ENCODE measurements at regions not wholly inside any gene's neighbourhood (a gene's known extent, or its start where the extent isn't known, plus 50 kb on each side); places are given as distances from the start of the nearest gene placed in this dataset.

DNA sequence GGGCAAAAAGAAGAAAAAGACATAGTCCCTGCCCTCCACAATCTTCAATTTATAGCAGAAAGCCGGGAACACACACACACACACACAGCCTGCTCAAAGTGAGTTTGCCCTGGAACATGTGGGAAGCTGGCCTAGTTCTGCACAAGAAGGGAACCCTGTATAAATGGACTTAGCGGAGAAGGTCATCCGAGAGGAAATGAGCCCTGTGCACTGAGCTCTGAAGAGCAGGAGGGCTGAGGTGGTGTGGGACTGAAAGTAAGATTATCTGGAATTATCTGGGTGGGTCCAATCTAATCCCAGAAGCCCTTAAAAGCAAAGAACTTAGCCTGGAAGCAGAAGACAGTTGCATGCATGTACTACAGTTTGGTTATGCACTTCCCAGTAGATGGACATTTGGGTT is 90.0 kb upstream of the CTSV start:
- POLR2A ChIA-PET = no interaction called here

DNA sequence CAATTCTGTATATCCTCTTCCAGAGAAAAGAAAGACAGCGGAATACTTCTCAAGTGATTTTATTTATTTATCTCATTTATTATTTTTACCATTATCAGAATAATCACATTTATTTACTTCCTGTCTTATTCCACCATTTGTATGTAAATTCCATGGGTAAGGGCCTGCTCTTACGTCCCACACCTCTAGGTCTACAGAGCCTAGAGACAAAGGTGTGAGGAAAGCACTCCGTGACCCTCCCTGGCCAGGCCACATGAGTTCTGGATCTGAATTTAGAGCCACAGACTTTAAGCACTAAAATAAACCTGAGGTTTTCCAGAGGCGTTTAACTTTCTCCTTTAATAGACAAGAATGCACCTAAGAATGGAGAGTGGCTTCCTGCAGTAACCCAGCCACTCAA is 85.3 kb upstream of the CTSV start:
- H3K4me1 ChIP-seq = no peaks in the 10 kb centered on the region
- ATAC-seq = no peak

More for the DNA sequence above, 90.0 kb upstream of the CTSV start:
- H3K4me1 ChIP-seq = no peaks in the 10 kb centered on the region
- TF ChIP-seq ZSCAN20 (CRISPR knock-in tag; IDR thresholded peaks at IDR 0.05) = no peak
- TF ChIP-seq TP53 (CRISPR knock-in tag; IDR thresholded peaks at IDR 0.05) = no peak
- TF ChIP-seq HOXB13 (CRISPR knock-in tag; IDR thresholded peaks at IDR 0.05; ENCODE audit: low read depth) = no peak
- TF ChIP-seq ZFP36 (IDR thresholded peaks at IDR 0.05; ENCODE audit: borderline replicate concordance, partially characterized antibody) = no peak
- TF ChIP-seq, protein P1, sequence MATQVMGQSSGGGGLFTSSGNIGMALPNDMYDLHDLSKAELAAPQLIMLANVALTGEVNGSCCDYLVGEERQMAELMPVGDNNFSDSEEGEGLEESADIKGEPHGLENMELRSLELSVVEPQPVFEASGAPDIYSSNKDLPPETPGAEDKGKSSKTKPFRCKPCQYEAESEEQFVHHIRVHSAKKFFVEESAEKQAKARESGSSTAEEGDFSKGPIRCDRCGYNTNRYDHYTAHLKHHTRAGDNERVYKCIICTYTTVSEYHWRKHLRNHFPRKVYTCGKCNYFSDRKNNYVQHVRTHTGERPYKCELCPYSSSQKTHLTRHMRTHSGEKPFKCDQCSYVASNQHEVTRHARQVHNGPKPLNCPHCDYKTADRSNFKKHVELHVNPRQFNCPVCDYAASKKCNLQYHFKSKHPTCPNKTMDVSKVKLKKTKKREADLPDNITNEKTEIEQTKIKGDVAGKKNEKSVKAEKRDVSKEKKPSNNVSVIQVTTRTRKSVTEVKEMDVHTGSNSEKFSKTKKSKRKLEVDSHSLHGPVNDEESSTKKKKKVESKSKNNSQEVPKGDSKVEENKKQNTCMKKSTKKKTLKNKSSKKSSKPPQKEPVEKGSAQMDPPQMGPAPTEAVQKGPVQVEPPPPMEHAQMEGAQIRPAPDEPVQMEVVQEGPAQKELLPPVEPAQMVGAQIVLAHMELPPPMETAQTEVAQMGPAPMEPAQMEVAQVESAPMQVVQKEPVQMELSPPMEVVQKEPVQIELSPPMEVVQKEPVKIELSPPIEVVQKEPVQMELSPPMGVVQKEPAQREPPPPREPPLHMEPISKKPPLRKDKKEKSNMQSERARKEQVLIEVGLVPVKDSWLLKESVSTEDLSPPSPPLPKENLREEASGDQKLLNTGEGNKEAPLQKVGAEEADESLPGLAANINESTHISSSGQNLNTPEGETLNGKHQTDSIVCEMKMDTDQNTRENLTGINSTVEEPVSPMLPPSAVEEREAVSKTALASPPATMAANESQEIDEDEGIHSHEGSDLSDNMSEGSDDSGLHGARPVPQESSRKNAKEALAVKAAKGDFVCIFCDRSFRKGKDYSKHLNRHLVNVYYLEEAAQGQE (IDR thresholded peaks at IDR 0.05) = no peak
- TF ChIP-seq, protein P2, sequence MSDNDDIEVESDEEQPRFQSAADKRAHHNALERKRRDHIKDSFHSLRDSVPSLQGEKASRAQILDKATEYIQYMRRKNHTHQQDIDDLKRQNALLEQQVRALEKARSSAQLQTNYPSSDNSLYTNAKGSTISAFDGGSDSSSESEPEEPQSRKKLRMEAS (IDR thresholded peaks at IDR 0.05) = no peak
- TF ChIP-seq, protein P3, sequence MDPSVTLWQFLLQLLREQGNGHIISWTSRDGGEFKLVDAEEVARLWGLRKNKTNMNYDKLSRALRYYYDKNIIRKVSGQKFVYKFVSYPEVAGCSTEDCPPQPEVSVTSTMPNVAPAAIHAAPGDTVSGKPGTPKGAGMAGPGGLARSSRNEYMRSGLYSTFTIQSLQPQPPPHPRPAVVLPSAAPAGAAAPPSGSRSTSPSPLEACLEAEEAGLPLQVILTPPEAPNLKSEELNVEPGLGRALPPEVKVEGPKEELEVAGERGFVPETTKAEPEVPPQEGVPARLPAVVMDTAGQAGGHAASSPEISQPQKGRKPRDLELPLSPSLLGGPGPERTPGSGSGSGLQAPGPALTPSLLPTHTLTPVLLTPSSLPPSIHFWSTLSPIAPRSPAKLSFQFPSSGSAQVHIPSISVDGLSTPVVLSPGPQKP (IDR thresholded peaks at IDR 0.05; ENCODE audit: low read depth, low read length) = no peak
- no peak for TF ChIP-seq ZNF302 (CRISPR knock-in tag; IDR thresholded peaks at IDR 0.05)
- no peak for TF ChIP-seq RARB (CRISPR knock-in tag; IDR thresholded peaks at IDR 0.05)
- no peak for TF ChIP-seq BHLHE40 (IDR thresholded peaks at IDR 0.05; ENCODE audit: low read depth, low read length)
- TF ChIP-seq ESRRA (IDR thresholded peaks at IDR 0.05; ENCODE audit: borderline replicate concordance, low read length) = no peak
- no peak for TF ChIP-seq NPAS2 (CRISPR knock-in tag; IDR thresholded peaks at IDR 0.05; ENCODE audit: borderline replicate concordance)
- no peak for DNase-seq (ENCODE audit: low read depth in 1 of 2, low spot score in 1 of 2)
- ATAC-seq = no peak
- H3K4me3 ChIP-seq = no peak overlapping the region
- 61% methylated on average over 3 of the region's 3 CpGs for WGBS (ENCODE audit: missing lambda C conversion rate)
- H3K27ac ChIP-seq = no peak overlapping the region
- no peaks in the 10 kb centered on the region; the same call in 2 of the 3 replicates for H3K9me3 ChIP-seq
- H3K4me2 ChIP-seq = no peak overlapping the region
- no peak for FAIRE-seq
- CTCF ChIA-PET = no interaction called here

More for the DNA sequence above, 85.3 kb upstream of the CTSV start:
- CTCF ChIA-PET = no interaction called here
- no peak for FAIRE-seq
- Histone ChIP-seq H3K4me3 (no peak overlapping the region), H3K27ac (no peak overlapping the region), H3K9me3 (peaks cover 6% of the 10 kb centered on the region; the same call in 2 of the 3 replicates), H3K4me2 (no peak overlapping the region)
- no peak for DNase-seq (ENCODE audit: low read depth in 1 of 2, low spot score in 1 of 2)
- TF ChIP-seq, protein P1 (IDR thresholded peaks at IDR 0.05) = no peak
- TF ChIP-seq, protein P3 (IDR thresholded peaks at IDR 0.05; ENCODE audit: low read depth, low read length) = no peak
- WGBS (ENCODE audit: missing lambda C conversion rate) = 33% methylated on average over 4 of the region's 4 CpGs
- POLR2A ChIA-PET = no interaction called here
